ENCODE measurements at regions not wholly inside any gene's neighbourhood (a gene's known extent, or its start where the extent isn't known, plus 50 kb on each side); places are given as distances from the start of the nearest gene placed in this dataset.

GRCh38 chr9:28774433-28775235, 1201.4 kb upstream of the C9orf72 start:
- no peak for DNase-seq

GRCh38 chr9:28779243-28779642, 1206.0 kb upstream of the C9orf72 start:
- DNase-seq = no peak

GRCh38 chr9:28781481-28781880, 1208.2 kb upstream of the C9orf72 start:
- no peak for DNase-seq

GRCh38 chr9:28782630-28783029, 1209.3 kb upstream of the C9orf72 start:
- DNase-seq = no peak

- no peak for DNase-seq
Observed at GRCh38 chr9:28792716-28793115, 1219.4 kb upstream of the C9orf72 start.

DNA sequence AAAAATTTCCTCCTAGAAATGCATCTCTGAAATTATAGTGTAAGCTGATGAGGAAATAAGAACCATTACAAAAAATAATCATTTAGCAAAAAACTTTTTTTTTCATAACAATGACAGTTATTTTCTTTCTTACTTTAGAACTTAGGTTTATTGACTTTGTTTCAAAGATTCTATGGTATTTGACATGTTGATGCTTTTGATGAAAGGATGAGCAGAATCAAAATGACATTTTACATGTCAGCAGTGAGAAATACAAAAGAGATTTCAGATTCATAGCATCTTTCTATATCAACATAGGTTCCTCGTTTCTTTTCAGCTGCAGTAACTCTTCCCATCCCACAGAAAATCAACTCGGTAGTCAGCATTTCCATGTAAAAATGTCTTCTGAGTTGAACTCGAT, 1226.6 kb upstream of the C9orf72 start:
- no peak for DNase-seq

- DNase-seq = no peak
Observed at GRCh38 chr9:28801144-28801799, 1228.0 kb upstream of the C9orf72 start.

GRCh38 chr9:28805197-28805596, 1231.9 kb upstream of the C9orf72 start:
- no peak for DNase-seq

DNA sequence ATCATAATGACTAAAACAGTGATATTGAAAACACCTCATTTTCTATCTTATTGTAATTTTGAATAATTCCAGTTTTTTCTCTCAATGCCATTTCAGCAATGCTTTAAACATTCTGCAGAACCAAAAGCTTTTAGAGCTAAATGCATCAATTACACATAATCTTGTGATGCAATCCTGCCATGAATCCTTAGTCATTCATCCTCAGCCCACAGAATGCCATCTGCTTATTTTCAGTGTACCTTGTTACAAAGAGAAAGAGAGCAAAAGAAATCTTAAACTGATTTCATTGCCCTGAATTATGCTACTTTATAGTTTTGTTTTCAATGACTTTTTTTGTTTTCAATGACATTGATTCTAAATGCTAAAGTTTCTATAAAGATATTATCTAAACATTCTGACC, 1234.8 kb upstream of the C9orf72 start:
- no peak for DNase-seq

GRCh38 chr9:28810388-28811075, 1237.3 kb upstream of the C9orf72 start:
- DNase-seq = no peak

- no peak for DNase-seq
Observed at GRCh38 chr9:28820741-28821140, 1247.5 kb upstream of the C9orf72 start.

DNA sequence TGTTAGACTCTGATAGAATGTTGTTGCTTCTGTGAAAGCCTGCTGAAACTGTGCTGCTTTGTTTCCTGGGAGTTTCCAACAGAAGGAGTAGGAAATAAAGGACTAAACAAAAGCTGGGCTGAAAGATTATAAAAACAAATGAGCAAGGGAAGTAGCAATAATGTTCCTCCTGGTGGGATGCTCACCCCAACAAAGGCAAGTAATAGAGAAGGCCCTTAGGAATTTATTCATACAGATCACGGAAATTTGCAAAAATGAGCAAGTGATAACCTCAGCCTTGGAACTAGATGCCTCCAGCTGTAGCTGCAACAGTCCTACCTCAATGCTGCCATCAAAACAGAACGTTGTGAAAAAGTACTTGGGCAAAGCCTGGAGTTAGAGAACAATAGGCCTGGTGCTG, 1248.0 kb upstream of the C9orf72 start:
- DNase-seq = no peak

GRCh38 chr9:28824432-28824963, 1251.2 kb upstream of the C9orf72 start:
- no peak for DNase-seq

GRCh38 chr9:28832168-28832770, 1259.0 kb upstream of the C9orf72 start:
- DNase-seq = no peak

DNA sequence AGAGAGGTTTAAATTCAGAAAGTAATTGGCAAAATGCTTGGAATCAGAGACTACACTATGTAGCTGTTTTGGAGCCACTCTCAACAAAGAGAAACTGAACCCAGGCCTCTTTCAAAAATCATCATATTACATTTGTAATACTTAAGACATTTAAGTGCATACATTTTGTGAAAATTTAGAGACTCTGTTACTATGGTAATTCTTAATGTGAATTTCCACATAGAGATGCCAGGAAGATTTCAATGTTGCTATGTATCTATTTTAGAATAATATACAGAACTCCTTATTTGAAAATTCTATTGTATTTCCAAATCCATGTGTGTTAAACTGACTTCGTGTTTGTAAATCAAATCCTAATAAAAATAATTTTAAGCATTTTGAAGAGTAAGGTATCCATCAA, 1260.9 kb upstream of the C9orf72 start:
- no peak for DNase-seq

DNA sequence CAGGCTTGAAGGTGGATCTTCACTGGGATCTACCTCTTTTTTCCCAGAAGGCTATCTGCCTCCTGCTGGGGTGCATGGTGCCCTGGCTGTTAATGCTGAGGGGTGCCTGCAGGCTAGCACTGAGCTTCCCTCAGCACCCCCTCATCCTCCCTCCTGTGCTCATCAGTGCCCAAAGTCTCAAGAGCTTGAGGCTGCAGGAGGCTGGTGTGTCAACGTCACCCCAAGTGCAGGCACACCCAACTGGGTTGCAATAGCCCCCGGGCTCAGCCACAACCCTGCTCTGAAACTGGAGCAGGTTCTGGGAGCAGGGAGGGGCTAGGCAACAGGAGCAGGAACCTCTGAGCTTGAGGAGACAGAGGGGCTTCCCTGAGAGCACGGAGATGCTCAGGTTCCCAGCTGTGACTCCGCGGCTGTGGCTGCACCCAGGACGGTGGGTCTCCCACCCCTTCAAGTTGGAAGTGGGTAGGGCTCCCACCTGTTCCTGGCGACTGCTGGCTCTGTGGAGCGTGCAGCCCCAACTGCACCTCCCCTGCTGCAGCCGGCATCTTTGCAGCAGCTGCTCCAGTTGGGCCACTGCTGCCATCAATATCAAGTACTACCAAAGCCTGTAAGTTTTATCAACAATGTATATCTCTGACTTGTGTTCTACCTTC, 1266.6 kb upstream of the C9orf72 start:
- DNase-seq = no peak

DNA sequence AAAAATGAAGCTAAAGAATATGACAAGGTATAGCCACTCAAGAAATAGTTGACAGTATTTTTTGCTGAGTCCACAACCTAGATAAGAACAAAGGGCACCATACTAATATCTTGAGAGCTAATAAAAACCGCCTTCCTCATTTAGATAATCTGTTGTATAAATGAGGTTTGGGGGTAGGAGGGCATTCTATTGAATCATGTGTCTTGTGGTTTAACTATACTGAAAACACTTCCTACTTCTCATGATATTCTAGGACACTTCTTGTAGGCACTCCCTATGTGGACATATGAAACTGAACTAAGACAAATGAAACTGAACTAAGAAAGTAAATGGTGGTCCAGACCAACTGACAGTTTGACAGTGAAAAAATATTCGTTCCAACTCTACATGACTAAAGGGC, 1268.5 kb upstream of the C9orf72 start:
- DNase-seq = no peak

GRCh38 chr9:28847331-28847730, 1274.0 kb upstream of the C9orf72 start:
- no peak for DNase-seq

DNA sequence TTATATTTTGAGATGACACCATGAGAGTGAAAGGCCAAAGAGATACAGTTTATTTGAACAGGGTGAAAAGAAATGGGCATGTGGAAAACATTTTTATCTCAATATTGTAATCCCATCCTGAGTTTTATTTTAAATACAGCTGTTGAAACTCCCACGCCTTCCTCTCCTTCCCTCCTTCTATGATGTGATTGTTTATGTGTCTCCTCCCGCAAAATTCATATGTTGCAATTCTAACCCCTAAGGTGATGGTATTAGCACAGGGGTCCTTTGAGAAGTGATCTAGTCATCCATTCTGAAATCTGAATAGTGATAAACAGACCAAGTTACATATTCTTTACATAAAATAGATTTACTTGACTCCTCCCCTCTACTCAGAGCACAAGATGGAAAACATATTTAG, 1275.4 kb upstream of the C9orf72 start:
- DNase-seq = no peak

GRCh38 chr9:28853477-28853876, 1280.2 kb upstream of the C9orf72 start:
- DNase-seq = no peak

DNA sequence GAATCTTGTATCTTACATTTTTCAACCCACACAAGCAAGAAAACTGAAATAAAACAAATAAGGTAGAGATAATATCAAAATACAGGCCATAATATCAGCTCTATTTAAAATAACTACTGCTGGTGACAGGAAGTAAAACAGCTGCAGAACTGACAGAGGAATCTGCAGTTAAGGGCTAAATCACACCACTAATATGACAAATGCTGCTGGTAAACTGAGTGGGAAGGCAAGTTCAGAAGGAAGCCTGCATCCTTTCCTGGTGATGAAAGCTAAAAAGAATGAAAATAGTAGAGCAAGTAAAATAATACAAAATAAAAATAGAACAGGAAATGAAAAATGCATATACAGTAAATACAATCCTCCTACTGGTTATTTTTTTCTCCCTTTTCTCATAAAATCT, 1293.7 kb upstream of the C9orf72 start:
- DNase-seq = no peak

- DNase-seq = no peak
Observed at GRCh38 chr9:28868228-28868990, 1295.1 kb upstream of the C9orf72 start.

All from activated CD4-positive, CD25-positive, alpha-beta regulatory T cell treated with anti-CD3 and anti-CD28 coated beads, Interleukin-2, amount 50 U/mL, for 72 hours (primary cell).